ENCODE measurements at regions not wholly inside any gene's neighbourhood (a gene's known extent, or its start where the extent isn't known, plus 50 kb on each side); places are given as distances from the start of the nearest gene placed in this dataset.
"Not testable (repeated sequence)": the region's sequence is repeated elsewhere in the genome, so short reads cannot be mapped to it uniquely, and the experiment has no call there.

DNA sequence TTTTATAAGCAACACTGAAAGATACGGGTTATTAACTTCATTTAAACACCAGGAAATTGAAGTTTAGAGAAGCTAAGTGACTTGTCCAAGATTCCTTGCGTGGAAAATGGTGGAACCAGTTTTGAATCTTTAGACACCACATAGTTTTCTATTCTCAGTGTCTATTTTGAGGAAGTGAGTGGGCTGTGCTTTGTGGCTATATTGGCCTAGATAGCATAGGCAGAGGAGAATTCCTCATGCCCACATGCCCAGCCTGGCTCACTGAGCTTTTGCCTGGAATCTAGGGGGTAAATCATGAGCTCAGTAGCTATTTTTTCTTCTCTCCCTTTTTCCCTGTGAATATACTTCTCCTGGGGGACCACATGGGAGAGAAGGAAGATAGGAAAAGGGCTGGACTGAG, 431.3 kb downstream of the HS3ST3B1 start:
- DNase-seq (ENCODE audit: low read depth) = no peak

DNA sequence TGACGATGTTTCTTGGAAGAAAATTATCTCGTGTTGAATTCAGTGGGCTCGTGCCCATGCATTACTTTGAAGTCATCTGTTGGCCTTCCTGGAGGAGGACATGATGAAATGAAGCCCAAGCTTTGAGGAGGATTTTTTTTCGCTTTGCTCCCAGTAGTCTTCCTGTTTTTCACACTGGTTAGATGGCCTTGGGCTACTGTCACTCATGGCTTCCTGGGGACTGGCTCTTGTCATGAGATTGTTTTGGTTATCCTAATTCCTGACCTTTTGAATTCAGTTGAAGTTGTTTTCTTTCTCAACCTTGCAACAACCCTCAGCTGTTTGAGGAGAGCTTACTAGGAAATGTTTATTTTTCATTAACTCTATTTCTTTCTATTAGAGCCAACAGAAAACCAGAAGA, 430.7 kb downstream of the HS3ST3B1 start:
- no peak for DNase-seq (ENCODE audit: low read depth)

DNA sequence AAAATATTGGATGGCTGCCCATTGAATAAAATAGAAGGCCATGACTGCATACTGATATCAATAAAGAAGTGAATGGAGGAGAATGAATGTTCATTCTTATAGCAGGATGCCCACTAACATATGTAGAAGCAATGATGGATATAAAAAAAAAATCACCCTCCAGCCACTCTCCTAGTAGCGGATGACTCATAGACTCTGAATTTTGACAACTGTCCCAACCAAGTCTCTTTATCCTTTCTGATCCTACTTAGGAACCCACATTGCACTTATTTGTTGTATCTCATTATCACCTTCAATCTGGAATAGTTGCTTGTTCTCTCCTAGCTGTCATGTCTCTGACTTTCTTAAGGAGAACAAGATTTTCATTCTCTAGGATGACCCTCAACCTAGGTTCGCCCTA, 429.9 kb downstream of the HS3ST3B1 start:
- DNase-seq (ENCODE audit: low read depth) = no peak

GRCh38 chr17:14725729-14726128, 424.8 kb downstream of the HS3ST3B1 start:
- no peak for DNase-seq (ENCODE audit: low read depth)

DNA sequence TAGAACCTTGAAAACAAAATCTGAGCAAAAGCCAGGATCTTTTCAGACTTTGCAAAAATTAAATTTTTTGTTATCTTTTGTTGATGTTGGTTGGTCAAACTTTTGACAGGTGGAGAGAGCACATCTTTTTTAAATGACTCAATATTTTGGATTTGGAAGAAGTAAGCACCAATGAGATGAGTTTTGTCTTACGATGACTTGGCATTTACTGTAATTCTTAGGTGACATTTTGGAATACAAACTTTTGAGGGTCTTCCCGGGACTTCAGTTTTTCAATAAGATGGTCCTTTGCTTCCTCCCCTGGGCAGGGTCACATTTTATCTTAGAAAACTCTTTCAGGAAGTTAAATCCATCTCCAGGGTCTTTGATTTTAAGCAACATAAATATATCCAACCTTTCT, 423.9 kb downstream of the HS3ST3B1 start:
- no peak for DNase-seq (ENCODE audit: low read depth)

DNA sequence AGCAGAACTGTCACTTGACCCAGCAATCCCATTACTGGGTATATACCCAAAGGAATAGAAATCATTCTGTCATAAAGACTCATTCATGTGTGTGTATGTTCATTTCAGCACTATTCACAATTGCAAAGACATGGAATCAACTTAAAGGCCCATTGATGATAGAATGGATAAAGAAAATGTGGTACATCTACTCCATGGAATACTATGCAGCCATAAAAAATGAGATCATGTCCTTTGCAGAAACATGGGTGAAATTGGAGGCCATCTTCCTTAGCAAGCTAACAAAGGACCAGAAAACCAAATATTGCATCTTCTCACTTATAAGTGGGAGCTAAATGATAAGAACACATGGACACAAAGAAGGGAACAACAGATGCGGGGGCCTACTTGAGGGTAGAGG, 422.5 kb downstream of the HS3ST3B1 start:
- not testable (repeated sequence) for DNase-seq (ENCODE audit: low read depth)

DNA sequence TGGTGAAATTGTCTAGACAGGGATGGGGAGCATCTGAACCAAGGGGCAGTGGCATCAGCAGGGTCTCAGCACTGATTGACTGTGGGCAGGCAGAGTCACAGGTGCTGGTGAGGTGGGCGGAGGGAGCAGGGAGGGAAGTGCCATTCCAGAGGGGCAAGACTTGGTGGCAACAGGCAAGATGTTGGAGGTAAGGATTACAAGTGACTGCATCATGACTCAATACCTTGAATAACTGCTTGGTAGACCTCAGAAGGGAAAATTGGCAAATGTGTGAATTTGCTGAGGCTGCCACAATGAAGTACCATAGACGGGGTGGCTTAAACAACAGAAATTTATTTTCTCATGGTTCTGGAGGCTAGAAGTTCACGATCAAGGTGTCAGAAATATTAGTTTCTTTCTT, 419.1 kb downstream of the HS3ST3B1 start:
- no peak for DNase-seq (ENCODE audit: low read depth)

DNA sequence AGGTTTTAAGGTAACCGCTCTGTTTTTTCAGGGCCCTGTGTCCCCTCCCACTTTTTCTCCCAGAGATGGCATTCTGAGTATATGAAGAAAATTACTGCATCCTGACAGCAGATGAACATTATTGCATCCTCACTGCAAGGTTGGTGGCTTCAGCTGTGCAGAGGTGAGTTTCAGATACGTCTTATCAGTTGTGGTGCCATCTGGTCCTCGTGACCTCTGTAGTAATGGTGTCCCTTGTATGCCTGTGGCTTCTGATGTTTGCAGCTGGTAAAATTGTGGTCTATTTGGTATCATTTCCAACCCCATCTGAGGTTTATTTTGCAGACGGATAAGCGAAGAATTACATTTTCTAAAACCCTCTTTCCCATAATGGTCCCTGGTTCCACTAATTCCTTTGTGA, 417.0 kb downstream of the HS3ST3B1 start:
- no peak for DNase-seq (ENCODE audit: low read depth)

DNA sequence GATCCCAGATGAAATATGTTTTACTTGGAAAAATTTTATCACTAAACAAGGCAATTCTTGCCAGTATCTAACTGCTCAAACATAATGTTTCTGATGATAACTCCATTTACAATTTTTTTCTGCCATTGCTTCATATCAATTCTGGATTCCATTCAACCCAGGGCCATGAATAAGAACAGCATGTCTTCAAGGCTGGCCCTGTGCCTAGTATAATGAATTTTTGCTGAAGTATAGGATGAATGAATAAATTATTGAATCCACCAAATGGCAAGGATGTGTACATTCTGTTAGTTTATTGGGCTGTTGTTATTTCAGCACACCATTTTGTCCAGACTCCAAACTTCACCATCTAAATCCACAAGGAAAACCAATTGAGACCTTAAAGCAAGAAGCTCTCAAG, 414.7 kb downstream of the HS3ST3B1 start:
- DNase-seq (ENCODE audit: low read depth) = no peak

DNA sequence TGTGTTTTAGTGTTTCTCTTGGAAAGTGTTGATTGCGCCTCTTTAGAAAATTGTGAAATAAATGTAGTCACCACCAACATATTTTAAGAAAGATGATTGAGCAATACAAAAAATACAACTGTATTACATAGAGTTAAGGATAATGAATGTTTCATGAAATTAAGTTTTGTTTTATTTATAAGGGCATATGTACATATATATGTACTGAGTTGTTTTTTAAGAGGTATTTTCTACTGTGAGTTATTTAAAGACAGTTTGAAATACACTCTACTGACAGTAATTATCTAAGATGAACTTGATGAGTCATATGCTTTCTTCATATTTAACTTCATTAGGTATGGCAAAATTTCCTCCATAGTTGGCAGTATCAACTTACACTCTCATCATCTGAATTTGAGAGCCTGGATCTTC, 411.7 kb downstream of the HS3ST3B1 start:
- no peak for DNase-seq (ENCODE audit: low read depth)

DNA sequence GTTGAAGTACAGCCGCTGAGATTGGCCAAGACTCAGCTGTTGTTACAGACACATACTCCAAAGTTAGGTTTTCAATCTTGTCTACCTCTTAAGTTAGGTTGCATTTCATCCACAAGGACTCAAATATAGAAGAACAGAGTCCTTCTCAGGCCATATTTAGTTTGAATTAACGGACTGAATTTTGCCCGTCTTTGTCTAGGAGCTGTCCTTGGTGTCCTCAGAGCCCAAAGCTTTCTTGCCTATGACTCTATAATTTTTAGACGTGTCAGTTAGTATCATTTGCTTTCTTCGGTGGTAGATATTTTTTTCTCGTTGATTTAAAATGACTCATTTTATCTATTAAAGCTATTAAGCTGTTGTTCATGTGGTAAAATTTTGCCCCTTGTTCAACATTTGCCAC, 403.2 kb downstream of the HS3ST3B1 start:
- DNase-seq (ENCODE audit: low read depth) = no peak

DNA sequence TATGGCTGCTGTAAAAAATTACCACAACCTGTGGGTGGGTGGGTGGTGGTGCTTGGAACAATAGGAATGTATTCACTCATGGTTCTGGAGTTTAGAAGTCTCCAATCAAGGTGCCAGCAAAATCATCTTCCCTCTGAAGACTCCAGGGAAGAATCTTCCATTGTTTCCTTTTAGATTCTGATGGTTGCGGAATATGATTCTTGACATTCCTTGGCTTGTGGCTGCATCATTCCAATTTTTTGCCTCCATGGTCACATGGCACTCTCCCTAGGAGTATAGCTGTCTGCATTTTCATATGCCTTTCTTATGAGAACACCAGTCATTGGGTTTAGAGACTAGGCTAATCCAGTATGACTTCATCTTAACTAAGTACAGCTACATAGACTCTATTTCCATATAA, 401.0 kb downstream of the HS3ST3B1 start:
- DNase-seq (ENCODE audit: low read depth) = no peak

- no peak for DNase-seq (ENCODE audit: low read depth)
Observed at GRCh38 chr17:14699574-14700185, 398.8 kb downstream of the HS3ST3B1 start.

- DNase-seq (ENCODE audit: low read depth) = peak; percentile 8
Observed at GRCh38 chr17:14693382-14693781, 392.5 kb downstream of the HS3ST3B1 start.

DNA sequence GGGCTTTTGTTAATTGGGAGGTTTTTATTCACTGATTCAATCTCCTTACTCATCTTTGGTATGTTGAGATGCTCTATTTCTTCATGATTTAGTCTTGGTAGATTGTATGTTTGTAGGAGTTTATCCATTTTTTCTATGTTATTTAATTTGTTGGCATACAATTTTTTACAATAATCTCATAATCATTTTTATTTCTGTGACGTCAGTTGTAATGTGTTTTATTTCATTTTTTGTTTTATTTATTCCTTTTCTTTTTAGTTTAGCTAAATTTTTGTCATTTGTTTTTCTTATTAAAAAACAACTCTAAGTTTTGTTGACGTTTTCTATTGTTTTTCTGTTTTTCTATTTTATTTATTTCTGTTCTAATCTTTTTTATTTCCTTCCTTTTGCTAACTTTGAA, 389.8 kb downstream of the HS3ST3B1 start:
- no peak for DNase-seq (ENCODE audit: low read depth)

- DNase-seq (ENCODE audit: low read depth) = no peak
Observed at GRCh38 chr17:14688134-14688533, 387.3 kb downstream of the HS3ST3B1 start.

DNA sequence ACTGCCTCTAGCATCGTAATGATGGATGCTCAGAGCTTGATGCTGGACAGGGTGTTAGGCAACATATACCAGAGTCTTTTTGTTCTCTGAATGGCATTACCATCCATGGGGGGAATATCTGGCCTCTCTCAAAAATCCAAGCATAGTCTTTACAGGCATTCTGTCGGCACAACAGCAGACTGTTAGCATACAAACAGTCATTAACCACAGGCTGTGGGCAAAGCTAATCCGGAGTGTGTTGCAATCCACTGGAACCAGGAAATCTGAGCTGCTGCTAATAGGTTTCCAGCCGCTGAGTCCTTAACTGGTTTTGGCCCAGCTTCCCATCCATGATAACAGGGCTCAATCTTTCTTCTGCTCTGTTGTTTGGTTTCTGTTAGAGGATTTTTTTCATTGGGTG, 371.9 kb downstream of the HS3ST3B1 start:
- no peak for DNase-seq (ENCODE audit: low read depth)

- DNase-seq (ENCODE audit: low read depth) = no peak
Observed at GRCh38 chr17:14670861-14671260, 370.0 kb downstream of the HS3ST3B1 start.

GRCh38 chr17:14664511-14664910, 363.6 kb downstream of the HS3ST3B1 start:
- DNase-seq (ENCODE audit: low read depth) = no peak

GRCh38 chr17:14641117-14641516, 340.2 kb downstream of the HS3ST3B1 start:
- DNase-seq (ENCODE audit: low read depth) = no peak

DNA sequence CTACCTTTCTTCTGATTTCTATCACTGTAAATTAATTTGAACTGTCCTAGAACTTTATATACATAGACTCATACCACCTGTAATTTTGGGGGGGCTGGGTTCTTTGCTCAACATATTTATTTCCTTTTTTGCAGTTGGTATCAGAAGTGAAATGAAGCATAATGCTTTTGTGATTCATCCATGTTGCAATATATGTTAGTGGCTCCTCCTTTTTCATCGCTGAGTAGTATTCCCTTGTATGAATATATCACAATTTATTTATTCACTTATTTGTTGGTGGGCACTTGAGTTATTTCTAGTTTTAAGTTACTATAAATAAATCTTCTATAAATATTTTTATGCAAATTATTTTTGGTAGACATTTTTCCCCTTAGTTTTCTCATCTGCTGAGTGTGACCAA, 336.4 kb downstream of the HS3ST3B1 start:
- DNase-seq (ENCODE audit: low read depth) = no peak

DNA sequence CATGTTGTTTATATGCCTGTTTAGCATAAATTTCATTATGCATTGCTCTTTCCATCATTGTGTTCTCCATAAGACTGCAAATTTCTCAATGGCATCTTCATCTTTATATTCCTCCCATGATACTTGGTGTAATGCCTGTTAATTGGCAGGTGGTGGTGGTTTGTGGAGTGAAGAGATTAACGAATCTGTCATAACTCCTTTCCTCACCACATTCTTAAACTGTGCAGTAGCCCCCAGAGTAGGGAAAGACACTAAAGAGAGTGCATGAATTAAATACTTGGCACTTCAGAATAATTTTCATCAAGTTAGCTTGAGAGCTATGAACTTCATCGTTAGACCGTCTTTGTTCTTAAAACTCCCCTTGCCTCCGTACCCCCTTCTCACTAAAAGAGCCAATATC, 329.7 kb downstream of the HS3ST3B1 start:
- DNase-seq (ENCODE audit: low read depth) = no peak

GRCh38 chr17:14630046-14630445, 329.2 kb downstream of the HS3ST3B1 start:
- no peak for DNase-seq (ENCODE audit: low read depth)

GRCh38 chr17:14622615-14623101, 321.8 kb downstream of the HS3ST3B1 start:
- DNase-seq (ENCODE audit: low read depth) = no peak
